ENCODE measurements at regions not wholly inside any gene's neighbourhood (a gene's known extent, or its start where the extent isn't known, plus 50 kb on each side); places are given as distances from the start of the nearest gene placed in this dataset.

GRCh38 chr12:88945051-88945732 is 364.9 kb upstream of the KITLG start:
- TF ChIP-seq EZH2 (IDR thresholded peaks at IDR 0.05) (no peak), POLR2AphosphoS5 (IDR thresholded peaks at IDR 0.05; ENCODE audit: borderline replicate concordance, low read depth, low read length) (no peak)

Data from SK-N-MC (cell line).